Naive B cell (primary cell): ENCODE measurements at regions not wholly inside any gene's neighbourhood (a gene's known extent, or its start where the extent isn't known, plus 50 kb on each side); places are given as distances from the start of the nearest gene placed in this dataset.
A peak's percentile ranks its signal among the peaks of the same experiment; 100 is the strongest.

Experiments
- ATAC-seq, 2 donors: fragments of 150-1000 bp; cut with Tn5 transposase; 2 replicates each; pipeline ENCODE4 v1.10.0; 2021; ENCODE audit warnings: low read depth in 2 of 2, mild to moderate bottlenecking in 2 of 2, moderate library complexity in 2 of 2
- DNase-seq: peaks from one replicate; pipeline ENCODE4 v3.0.0; 2022
- H3K27ac Mint-ChIP-seq, 6 donors: one replicate each; pipeline ENCODE4 v1.8.0; 2020 to 2022; ENCODE audit warnings: mild to moderate bottlenecking in 6 of 6, mixed read lengths in 6 of 6, moderate library complexity in 5 of 6, inconsistent platforms in 2 of 6
- H3K27me3 Mint-ChIP-seq, 3 donors: one replicate each; pipeline ENCODE4 v1.8.0; 2021 to 2022; ENCODE audit warnings: mixed read lengths in 3 of 3, mild to moderate bottlenecking in 1 of 3
- H3K36me3 Mint-ChIP-seq, 2 donors: one replicate each; pipeline ENCODE4 v1.8.0; 2020 to 2022; ENCODE audit warnings: mixed read lengths in 2 of 2, inconsistent platforms in 1 of 2, mild to moderate bottlenecking in 1 of 2
- H3K4me1 Mint-ChIP-seq, 3 donors: one replicate each; pipeline ENCODE4 v1.8.0; 2020 to 2022; ENCODE audit warnings: mixed read lengths in 3 of 3, inconsistent platforms in 1 of 3, mild to moderate bottlenecking in 1 of 3, moderate library complexity in 1 of 3
- H3K4me3 Mint-ChIP-seq, 8 donors: one replicate each; pipeline ENCODE4 v1.8.0; 2020 to 2022; ENCODE audit warnings: mild to moderate bottlenecking in 8 of 8, mixed read lengths in 8 of 8, moderate library complexity in 8 of 8, inconsistent platforms in 2 of 8
- H3K9me3 Mint-ChIP-seq, 7 donors: one replicate each; pipeline ENCODE4 v1.8.0; 2020 to 2022; ENCODE audit warnings: mixed read lengths in 7 of 7, mild to moderate bottlenecking in 5 of 7, inconsistent platforms in 2 of 7, moderate library complexity in 1 of 7

DNA sequence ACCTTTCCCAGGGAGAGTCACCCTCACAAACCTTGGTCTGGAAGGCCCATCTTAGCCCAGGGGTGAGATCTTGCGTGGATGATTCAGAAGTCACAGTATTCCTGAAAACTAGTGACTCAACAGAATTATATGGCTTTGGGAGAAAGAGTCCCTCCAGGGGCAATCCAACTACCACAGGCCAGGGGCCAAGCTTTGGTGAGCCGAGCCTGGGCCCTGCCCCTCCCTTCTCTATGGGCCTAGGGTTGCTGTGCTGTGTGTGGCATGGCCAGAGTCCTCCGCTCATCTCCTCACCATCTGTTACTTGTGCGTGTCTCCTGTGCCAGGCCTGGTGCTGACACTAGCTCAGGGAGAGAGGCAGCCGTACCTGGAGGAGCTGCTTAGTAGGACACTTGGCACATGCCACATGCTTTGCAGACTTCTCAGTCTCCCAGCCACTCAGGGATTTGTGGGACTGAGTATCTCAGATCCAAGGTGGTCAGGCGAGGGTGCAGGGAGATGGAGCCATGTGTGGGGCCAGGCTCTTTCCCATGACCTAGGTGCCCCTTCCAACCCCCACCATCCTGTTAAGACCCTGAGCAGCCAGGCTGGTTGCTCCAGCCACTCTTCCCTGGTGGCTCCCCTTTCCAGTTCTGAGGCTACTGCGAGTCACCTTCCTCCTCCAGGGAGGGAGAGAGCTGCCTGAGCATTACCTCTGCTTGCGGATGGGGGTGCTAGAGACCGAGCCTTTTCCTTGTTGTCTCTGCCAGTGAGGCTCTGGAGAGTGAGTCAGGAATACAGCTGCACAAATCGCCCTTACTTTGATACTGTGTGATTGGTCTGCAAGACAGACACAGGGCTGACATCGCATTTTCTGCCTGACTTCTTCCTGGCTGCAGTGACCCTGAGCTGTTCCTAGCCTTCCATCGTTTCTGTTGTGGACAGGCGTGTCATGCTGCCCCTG, 94.1 kb downstream of the SLC25A47 start:
- ATAC-seq (no peak), DNase-seq (no peak)
- peaks cover 0 to 4% (median 0%) of the 10 kb centered on the region in 7 donors for H3K9me3 Mint-ChIP-seq
- no peak overlapping the region for H3K4me3 Mint-ChIP-seq
- peaks cover 5 to 8% of the 10 kb centered on the region in 2 donors for H3K36me3 Mint-ChIP-seq
- H3K4me1 Mint-ChIP-seq = peaks cover 4 to 7% (median 6%) of the 10 kb centered on the region in 3 donors
- no peaks in the 10 kb centered on the region for H3K27me3 Mint-ChIP-seq
- no peak overlapping the region for H3K27ac Mint-ChIP-seq

DNA sequence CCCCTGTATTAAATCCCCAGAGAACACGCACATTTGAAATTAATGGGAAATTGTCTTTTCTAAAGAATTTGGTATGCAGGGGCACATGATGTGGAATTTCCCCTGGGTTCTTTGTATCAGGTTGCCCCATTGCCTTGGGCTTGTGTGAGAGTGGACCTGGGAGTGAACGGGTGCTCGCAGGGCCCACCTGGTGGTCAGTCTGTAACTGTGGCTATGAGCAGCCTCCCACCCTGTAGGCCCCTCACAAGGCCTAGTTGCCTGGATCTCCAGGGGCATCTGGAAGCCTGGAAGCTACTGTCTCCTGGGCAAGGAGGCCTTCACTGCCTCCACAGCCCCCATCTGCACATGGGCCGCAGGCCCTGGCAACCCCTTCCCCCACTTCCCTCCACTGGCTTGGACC, 96.7 kb downstream of the SLC25A47 start:
- Mint-ChIP-seq H3K27ac (peak overlapping the region in 1 of 6 donors; percentile 19), H3K4me3 (no peak overlapping the region), H3K4me1 (peaks cover 6 to 10% (median 9%) of the 10 kb centered on the region in 3 donors), H3K27me3 (no peaks in the 10 kb centered on the region), H3K36me3 (peaks cover 5 to 8% of the 10 kb centered on the region in 2 donors), H3K9me3 (peaks cover 0 to 4% (median 0%) of the 10 kb centered on the region in 7 donors)
- DNase-seq (no peak), ATAC-seq (no peak)

DNA sequence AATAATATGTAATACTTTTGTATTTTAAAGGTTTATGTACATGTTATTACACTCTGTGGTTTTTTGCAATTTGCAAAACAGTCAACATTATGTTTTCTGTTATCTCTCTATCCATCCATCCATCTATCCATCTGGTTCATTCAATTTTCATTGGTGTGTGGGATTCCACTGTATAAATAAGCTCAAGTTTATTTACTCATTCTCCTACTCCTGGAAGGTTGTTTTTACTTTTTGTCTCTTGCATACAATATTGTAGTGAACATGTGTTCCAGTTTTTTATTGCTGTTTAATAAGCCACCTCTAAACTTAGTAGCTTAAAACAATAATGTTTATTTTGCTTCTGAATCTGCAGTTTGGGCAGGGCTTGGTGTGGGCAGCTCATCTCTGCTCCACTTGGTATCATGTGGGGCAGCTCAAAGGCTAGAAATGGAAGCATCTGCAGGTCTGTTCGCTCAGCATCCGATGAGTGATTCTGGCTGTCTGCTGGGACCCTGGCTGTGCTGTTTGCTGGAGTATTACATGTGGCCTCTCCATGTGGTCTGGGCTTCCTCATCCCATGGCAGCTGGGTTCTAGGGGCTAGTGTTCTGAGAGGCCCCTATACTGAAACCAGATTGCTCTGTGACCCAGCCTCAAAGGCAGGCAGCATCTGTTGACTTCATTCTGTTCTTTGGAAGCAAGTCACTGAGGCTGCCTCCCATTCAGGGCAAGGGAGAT, 98.8 kb downstream of the SLC25A47 start:
- DNase-seq = no peak
- H3K27ac Mint-ChIP-seq = peak overlapping the region in 1 of 6 donors; percentile 75
- H3K4me3 Mint-ChIP-seq = no peak overlapping the region
- ATAC-seq = no peak
- no peaks in the 10 kb centered on the region for H3K27me3 Mint-ChIP-seq
- H3K9me3 Mint-ChIP-seq = peaks cover 0 to 4% (median 0%) of the 10 kb centered on the region in 7 donors
- peaks cover 5 to 8% of the 10 kb centered on the region in 2 donors for H3K36me3 Mint-ChIP-seq
- peaks cover 8 to 14% (median 8%) of the 10 kb centered on the region in 3 donors for H3K4me1 Mint-ChIP-seq

DNA sequence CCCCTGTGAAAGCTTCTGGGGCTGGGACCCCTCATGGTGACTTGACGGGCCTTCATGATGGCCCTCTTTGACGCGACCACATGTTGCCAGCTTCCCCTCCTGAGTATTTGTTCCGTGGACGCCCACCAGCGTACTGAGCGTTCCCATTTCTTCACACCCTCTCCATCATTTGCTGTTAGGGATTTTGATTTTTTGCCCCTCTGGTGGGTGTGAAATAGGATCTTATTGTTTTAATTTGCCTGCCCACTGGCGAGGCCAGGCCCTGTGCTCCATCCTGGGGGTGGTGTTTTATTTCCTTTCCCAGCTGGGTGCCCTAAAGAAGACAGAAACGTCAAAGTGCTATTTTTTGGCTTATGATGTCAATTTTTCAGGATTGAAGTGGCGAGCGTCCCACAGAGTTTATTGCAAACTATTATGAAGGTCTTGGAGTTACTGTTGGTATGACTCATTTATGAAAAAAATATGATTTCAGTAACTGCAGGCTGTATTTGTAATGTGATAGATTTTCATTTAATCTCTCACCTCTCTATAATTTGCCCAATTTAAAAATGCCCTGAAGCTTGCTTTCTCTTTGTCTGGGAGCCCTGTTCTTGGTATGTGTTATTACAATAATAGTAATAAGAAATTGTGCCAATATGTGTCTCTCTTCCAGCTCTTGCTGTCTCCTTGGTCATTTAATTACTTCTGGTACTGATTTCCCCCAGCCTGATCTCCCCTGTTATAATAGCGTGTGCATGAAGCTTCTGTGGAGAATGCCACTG, 99.6 kb downstream of the SLC25A47 start:
- peaks cover 5 to 8% of the 10 kb centered on the region in 2 donors for H3K36me3 Mint-ChIP-seq
- DNase-seq (no peak), ATAC-seq (no peak)
- peak overlapping the region in 2 of 6 donors; percentile 11 to 65 for H3K27ac Mint-ChIP-seq
- peaks cover 8 to 14% (median 8%) of the 10 kb centered on the region in 3 donors for H3K4me1 Mint-ChIP-seq
- H3K27me3 Mint-ChIP-seq = no peaks in the 10 kb centered on the region
- H3K9me3 Mint-ChIP-seq = peaks cover 0 to 4% (median 0%) of the 10 kb centered on the region in 7 donors
- no peak overlapping the region for H3K4me3 Mint-ChIP-seq

DNA sequence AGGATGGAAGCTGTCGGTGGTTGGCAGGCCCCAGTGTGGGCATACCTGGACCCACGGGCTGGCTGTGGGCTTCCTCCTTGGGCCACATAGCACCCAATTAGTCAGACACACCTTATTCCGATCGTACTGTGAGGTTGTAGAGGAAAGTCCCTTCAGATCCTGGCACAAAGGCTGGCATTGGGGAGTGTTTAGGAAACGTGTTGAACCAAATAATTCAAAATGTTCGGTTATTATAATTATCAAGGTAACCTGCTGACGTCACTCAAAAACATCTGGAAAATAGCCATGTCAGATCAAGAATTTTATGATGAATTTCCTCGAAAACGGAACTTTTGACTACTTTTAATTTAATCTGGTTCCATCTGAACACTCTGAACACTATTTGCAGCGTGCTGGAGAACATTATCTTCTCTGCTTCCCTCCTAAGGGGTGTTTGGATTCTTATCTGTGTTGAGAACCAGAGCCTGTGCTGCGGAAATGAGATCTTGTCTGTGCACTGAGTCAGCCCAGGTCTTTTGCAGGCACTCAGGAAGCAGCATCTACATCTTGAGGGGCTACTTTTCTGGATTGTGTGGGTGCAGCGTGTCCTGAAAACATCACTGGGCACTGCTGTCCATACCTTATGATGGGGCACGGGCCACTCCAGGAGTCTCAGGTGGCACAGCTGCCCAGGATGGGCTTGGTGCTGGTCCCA, 100.3 kb downstream of the SLC25A47 start:
- ATAC-seq = no peak
- Mint-ChIP-seq H3K27me3 (no peaks in the 10 kb centered on the region), H3K4me3 (no peak overlapping the region), H3K9me3 (peaks cover 0 to 4% (median 0%) of the 10 kb centered on the region in 7 donors), H3K4me1 (peaks cover 8 to 14% (median 8%) of the 10 kb centered on the region in 3 donors), H3K36me3 (peaks cover 5 to 8% of the 10 kb centered on the region in 2 donors), H3K27ac (no peak overlapping the region)
- DNase-seq = no peak

DNA sequence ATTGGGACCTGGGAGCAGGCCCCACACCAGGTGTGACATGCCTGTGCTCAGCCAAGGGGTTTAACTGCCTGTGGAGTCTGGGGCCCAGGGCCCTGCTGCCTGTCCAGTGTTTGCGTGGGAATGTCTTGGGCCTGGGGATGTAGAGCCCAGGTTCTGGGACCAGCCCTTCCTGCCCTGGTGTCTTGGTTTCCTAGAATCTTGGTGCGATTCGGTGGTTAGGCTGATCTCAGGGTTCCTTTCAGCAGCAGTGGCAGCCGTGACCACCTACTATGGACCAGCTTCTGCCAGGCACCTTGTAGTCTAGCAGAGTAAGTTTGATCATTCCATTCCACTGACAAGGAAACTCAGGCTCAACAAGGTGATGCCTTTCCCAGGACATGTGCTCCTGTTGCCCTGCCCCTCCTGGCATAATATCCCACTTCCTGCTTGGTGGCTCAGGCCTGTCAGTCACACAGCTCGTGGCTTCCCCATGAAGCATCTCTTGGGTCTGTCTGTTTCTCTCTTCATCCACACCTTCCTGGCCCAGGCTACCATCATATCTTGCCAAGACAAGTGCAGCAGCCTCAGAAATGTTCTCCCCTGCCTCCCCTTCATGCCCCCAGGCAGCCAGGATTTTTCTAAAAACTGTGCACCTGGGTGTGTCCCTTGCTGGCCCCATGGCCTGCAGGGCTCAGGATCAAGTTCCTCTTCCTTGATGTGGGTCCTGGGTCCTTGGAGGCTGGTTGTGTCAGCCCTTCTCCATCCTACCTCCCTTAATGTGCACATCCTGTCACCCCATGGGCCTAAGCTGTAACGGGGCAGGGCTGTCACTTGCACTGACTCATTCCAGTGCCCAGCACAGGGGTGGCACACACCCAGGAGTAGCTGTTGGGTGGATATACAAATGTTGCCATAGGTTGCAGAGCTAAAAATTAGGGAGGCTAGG, 101.6 kb downstream of the SLC25A47 start:
- Mint-ChIP-seq H3K36me3 (no peaks in the 10 kb centered on the region), H3K27ac (peak overlapping the region in 1 of 6 donors; percentile 48), H3K4me3 (peak overlapping the region in 1 of 8 donors; percentile 55), H3K4me1 (peaks cover 5 to 12% (median 6%) of the 10 kb centered on the region in 3 donors), H3K27me3 (no peaks in the 10 kb centered on the region), H3K9me3 (no peaks in the 10 kb centered on the region)
- DNase-seq = no peak
- no peak for ATAC-seq

DNA sequence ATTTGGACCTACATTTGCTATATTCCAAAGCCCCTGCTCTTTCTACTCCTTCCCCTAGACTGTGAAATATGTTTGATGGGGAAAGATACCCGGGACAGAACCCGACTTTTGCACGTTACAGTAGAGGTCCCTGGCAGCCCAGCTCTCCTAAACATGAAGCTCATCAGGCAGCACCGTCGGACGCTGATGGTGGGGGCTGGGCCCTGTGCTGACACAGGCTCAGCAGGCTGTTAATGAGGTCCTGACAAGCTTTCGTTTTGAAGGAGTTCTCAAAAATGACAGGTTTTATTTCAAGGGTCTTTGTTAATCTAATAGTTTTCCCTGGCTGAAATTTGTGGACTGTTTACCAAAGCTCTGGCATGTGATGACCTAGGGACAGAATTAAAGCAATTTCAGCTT, 102.3 kb downstream of the SLC25A47 start:
- ATAC-seq = no peak
- Mint-ChIP-seq H3K9me3 (no peaks in the 10 kb centered on the region), H3K27ac (no peak overlapping the region)

DNA sequence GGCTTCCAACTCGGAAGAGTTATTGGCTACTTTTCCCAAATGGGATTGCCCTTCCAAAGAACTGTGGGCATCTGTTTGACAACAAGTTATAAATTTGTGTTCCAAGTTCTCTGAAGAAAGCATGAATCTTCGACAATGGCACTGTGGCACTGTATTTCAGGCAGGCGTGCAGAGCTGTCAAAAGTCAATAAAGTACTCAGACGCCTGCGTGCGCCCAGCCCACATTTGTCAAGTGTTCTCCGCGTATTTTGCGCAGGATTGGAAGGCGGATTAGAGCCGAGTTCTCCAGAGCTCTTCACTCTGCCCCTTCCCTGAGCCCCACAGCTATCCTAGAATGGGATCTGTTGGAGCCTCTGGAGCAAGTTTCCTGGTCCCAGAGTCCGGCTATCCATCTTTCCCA, 103.2 kb downstream of the SLC25A47 start:
- H3K4me1 Mint-ChIP-seq = peaks cover 5 to 7% (median 6%) of the 10 kb centered on the region in 3 donors
- H3K36me3 Mint-ChIP-seq = no peaks in the 10 kb centered on the region
- ATAC-seq (no peak), DNase-seq (no peak)
- no peaks in the 10 kb centered on the region for H3K27me3 Mint-ChIP-seq
- no peak overlapping the region for H3K27ac Mint-ChIP-seq
- no peak overlapping the region for H3K4me3 Mint-ChIP-seq
- no peaks in the 10 kb centered on the region for H3K9me3 Mint-ChIP-seq

More for the DNA sequence above, 102.3 kb downstream of the SLC25A47 start:
- Mint-ChIP-seq H3K27me3 (no peaks in the 10 kb centered on the region), H3K4me3 (no peak overlapping the region), H3K4me1 (peaks cover 5 to 7% (median 6%) of the 10 kb centered on the region in 3 donors), H3K36me3 (no peaks in the 10 kb centered on the region)
- no peak for DNase-seq

DNA sequence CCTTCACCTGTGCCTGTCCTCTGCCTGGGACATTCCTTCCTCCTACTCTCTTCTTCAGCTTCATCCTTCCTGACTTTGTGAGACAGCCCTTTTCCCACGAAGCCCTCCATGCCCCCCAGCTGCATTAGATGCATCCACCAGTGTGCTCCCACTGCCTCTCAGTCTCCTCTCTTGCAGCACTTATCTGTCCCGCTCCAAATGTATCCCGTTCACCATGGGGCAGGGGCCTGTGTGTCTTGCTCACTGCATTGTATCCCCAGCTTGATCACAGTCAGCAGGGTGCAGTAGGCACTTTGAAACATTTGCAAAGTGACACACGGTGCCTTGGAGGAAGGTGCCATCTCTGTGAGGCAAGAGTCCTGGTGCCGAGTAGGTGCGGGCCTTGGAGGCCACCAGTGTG, 104.0 kb downstream of the SLC25A47 start:
- Mint-ChIP-seq H3K4me1 (peaks cover 5 to 7% (median 6%) of the 10 kb centered on the region in 3 donors), H3K4me3 (no peak overlapping the region), H3K27me3 (no peaks in the 10 kb centered on the region), H3K27ac (peak overlapping the region in 1 of 6 donors; percentile 85), H3K36me3 (no peaks in the 10 kb centered on the region), H3K9me3 (no peaks in the 10 kb centered on the region)
- ATAC-seq = no peak
- no peak for DNase-seq

DNA sequence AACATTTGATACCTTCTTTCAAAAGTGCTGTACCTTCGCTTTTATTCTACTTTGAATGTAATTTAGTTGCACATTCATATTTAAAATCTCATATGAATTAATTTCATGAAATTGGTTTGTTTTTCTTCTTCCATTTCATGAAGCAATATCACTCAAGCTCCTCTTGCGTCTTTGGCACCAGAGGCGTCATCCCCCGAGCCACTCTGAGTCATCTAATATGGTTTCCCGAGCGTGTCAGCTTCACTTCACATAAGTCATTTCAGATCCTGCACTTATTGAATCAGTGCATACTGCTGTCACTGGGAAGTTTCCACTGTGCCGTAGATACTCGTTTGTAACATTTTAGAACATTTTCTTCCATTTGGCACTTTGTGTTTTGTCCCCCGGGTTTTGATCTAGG, 105.6 kb downstream of the SLC25A47 start:
- no peaks in the 10 kb centered on the region for H3K27me3 Mint-ChIP-seq
- no peaks in the 10 kb centered on the region for H3K9me3 Mint-ChIP-seq
- ATAC-seq (no peak), DNase-seq (no peak)
- peaks cover 5 to 7% (median 6%) of the 10 kb centered on the region in 3 donors for H3K4me1 Mint-ChIP-seq
- H3K4me3 Mint-ChIP-seq = no peak overlapping the region
- no peaks in the 10 kb centered on the region for H3K36me3 Mint-ChIP-seq
- peak overlapping the region in 1 of 6 donors; percentile 26 for H3K27ac Mint-ChIP-seq

DNA sequence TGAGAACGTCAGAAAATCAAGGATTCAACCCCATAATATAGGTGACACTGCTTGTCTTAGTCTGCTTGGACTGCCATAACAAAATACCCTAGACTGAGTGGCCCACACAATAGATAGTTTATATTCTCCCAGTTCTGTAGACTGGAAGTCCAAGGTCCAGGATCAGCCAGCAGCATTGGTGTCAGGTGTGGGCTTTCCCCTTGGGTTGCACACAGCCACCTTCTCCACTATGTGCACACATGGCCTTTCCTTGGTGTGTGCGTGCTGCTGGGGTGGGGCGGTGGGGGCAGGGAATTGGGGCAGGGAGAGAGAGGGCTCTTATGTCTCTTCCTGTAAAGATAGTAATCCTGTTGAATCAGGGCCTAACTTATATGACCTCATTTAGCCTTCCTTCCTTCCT, 106.4 kb downstream of the SLC25A47 start:
- ATAC-seq = no peak
- H3K27me3 Mint-ChIP-seq = no peaks in the 10 kb centered on the region
- H3K4me1 Mint-ChIP-seq = peaks cover 7 to 12% (median 9%) of the 10 kb centered on the region in 3 donors
- H3K9me3 Mint-ChIP-seq = no peaks in the 10 kb centered on the region
- no peaks in the 10 kb centered on the region for H3K36me3 Mint-ChIP-seq
- DNase-seq = no peak
- no peak overlapping the region for H3K4me3 Mint-ChIP-seq
- no peak overlapping the region for H3K27ac Mint-ChIP-seq

DNA sequence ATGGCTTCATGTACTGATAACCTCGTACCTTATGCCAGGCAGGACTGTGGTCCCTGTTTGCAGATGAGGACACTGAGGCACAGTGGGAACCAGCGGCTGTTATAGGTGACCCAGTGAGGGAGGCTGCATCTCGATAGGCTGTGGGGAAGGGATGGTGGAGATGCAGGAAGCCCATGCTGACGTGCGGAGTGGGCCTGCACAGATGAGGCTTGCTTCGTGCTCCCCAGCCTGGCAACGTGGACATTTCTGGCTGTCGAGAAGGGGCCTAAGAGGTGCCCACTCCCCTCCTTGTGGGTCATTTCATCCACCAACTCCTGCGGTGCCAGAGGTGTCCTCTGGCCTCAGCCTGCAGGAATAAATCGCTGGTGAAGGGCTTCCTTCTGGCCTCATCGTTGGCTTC, 107.4 kb downstream of the SLC25A47 start:
- ATAC-seq (no peak), DNase-seq (no peak)
- H3K27me3 Mint-ChIP-seq = no peaks in the 10 kb centered on the region
- H3K4me1 Mint-ChIP-seq = peaks cover 2 to 6% (median 4%) of the 10 kb centered on the region in 3 donors
- H3K4me3 Mint-ChIP-seq = no peak overlapping the region
- H3K9me3 Mint-ChIP-seq = no peaks in the 10 kb centered on the region
- peak overlapping the region in 1 of 6 donors; percentile 78 for H3K27ac Mint-ChIP-seq
- H3K36me3 Mint-ChIP-seq = no peaks in the 10 kb centered on the region
